NT2/D1 (cell line): ENCODE measurements at regions not wholly inside any gene's neighbourhood (a gene's known extent, or its start where the extent isn't known, plus 50 kb on each side); places are given as distances from the start of the nearest gene placed in this dataset.
"Not testable (repeated sequence)": the region's sequence is repeated elsewhere in the genome, so short reads cannot be mapped to it uniquely, and the experiment has no call there.

Experiments used
- DNase-seq: peaks from one replicate; pipeline ENCODE4 v3.0.0-alpha.2; 2011; ENCODE audit warnings: low read depth, low spot score
- H3K27me3 ChIP-seq: 2 replicates; pipeline ENCODE4 v1.6.0; 2011; ENCODE audit warnings: mild to moderate bottlenecking; ENCODE audit not compliant: insufficient read length, insufficient read depth
- H3K36me3 ChIP-seq: 2 replicates; pipeline ENCODE4 v1.6.1; 2011; ENCODE audit warnings: mild to moderate bottlenecking, low read length, mixed read lengths; ENCODE audit not compliant: insufficient read depth, insufficient read length
- H3K4me1 ChIP-seq: 2 replicates; pipeline ENCODE4 v1.5.1; 2011; ENCODE audit not compliant: insufficient read depth, insufficient read length
- H3K4me3 ChIP-seq: 2 replicates; pipeline ENCODE4 v1.5.1; 2011; ENCODE audit warnings: low read depth; ENCODE audit not compliant: insufficient read length
- H3K9ac ChIP-seq: 2 replicates; pipeline ENCODE4 v1.6.0; 2011; ENCODE audit warnings: low read depth; ENCODE audit not compliant: insufficient read length
- H3K9me3 ChIP-seq: 2 replicates; pipeline ENCODE4 v1.5.1; 2011; ENCODE audit warnings: mild to moderate bottlenecking, low read length; ENCODE audit not compliant: insufficient read depth
- SUZ12 ChIP-seq: IDR thresholded peaks from 2 replicates; pipeline ENCODE4 v1.6.1; 2011; ENCODE audit not compliant: insufficient read length, insufficient read depth; ENCODE audit errors: extremely low read depth
- YY1 ChIP-seq: IDR thresholded peaks from 2 replicates; pipeline ENCODE4 v1.6.1; 2011; ENCODE audit not compliant: insufficient read length, insufficient read depth
- ZNF274 ChIP-seq: IDR thresholded peaks from 2 replicates; pipeline ENCODE4 v1.6.1; 2011; ENCODE audit warnings: mild to moderate bottlenecking, low read depth, low read length

DNA sequence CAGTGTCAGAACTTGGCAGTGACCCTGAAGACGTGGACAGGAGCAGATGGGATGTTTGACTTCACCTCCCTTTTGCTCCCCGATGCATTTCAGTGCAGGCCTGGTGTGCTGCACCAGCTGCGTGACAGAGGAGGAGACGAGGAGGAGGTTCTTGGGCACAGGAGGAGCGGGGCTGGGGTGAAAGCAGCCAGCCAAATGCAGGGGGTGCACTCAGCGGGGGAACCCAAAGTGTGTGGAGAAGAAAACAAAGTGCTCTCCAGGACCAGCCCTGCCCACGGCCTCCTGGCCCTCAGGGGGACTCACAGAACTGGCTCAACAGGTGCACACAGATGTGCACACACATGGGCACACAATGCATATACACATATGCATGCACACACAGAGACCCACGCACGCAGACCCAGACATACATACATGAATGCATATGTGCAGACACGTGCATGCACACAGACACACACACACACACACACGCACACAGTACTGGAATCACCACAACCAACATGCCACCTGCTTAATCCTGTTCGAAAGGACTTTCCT, 91.7 kb upstream of the SFSWAP start:
- Histone ChIP-seq H3K27me3 (peaks cover 11% of the 10 kb centered on the region), H3K9ac (no peak overlapping the region), H3K9me3 (no peaks in the 10 kb centered on the region), H3K4me3 (no peak overlapping the region), H3K36me3 (no peaks in the 10 kb centered on the region), H3K4me1 (peaks cover 18% of the 10 kb centered on the region)
- no peak for TF ChIP-seq SUZ12
- no peak for TF ChIP-seq ZNF274
- no peak for TF ChIP-seq YY1
- no peak for DNase-seq

DNA sequence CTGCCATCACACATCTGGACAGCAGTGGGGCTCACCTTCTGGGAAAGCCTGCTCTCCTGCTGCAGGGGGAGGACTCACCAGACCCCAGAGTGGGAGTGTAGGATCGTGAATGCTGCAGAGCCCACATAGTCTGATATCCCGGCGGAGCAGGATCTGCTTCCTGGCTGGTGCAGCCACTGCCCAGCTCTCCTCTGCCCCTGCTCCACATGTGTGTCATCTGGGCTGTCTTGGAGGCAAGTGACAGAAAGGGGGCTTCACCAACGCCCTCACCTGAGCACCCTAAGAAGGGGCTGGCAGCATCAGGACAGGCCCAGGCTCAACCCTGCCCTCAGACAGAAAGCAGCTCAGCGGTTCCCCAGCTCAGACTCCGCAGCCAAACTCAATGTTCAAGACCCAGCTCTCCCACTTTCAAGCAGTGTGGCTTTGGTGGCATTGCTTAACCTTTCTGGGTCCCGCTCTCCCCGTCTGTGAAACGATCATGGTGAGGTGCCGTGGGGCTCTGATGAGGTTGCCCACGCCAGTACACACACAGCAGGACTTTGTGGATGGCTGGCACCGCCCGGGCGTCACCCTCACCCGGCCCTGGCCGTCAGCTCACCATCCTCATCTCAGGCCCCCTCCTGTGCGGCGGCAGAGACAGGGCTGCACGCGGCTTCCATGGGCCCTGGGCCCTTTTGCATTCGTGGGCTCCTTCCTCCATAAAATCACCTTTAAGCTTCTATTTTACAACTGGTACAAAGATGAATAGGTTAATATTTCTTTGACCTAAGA, 91.0 kb upstream of the SFSWAP start:
- H3K4me3 ChIP-seq = no peak overlapping the region
- no peak for DNase-seq
- H3K4me1 ChIP-seq = peaks cover 20% of the 10 kb centered on the region
- no peak overlapping the region for H3K9ac ChIP-seq
- no peaks in the 10 kb centered on the region for H3K9me3 ChIP-seq
- no peaks in the 10 kb centered on the region for H3K36me3 ChIP-seq
- TF ChIP-seq YY1 = no peak
- TF ChIP-seq ZNF274 = no peak
- TF ChIP-seq SUZ12 = no peak
- peaks cover 11% of the 10 kb centered on the region for H3K27me3 ChIP-seq

DNA sequence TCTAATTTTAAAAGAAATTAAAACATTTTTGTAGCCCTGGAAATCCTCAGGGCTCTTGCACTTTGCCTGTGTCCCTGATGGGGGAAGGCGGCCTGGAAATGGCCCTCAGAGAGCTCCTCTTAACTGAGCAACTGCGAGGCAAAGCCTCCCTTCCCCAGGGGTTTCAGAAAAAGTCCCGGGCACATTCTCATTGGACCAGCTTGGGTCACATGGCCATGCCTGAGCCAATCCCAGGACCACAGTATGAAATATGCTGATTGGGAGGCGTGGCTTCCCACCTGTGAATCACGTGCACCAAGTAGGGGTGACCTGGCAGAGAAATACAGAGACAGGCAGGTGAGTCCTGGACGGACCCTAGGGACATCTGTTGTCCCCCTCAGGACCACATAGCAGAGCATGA, 90.4 kb upstream of the SFSWAP start:
- H3K36me3 ChIP-seq = no peaks in the 10 kb centered on the region
- peaks cover 16% of the 10 kb centered on the region for H3K27me3 ChIP-seq
- no peak overlapping the region for H3K9ac ChIP-seq
- no peak for TF ChIP-seq YY1
- no peak for TF ChIP-seq SUZ12
- no peak for TF ChIP-seq ZNF274
- no peak for DNase-seq
- no peak overlapping the region for H3K4me3 ChIP-seq
- no peaks in the 10 kb centered on the region for H3K9me3 ChIP-seq
- peaks cover 20% of the 10 kb centered on the region for H3K4me1 ChIP-seq

DNA sequence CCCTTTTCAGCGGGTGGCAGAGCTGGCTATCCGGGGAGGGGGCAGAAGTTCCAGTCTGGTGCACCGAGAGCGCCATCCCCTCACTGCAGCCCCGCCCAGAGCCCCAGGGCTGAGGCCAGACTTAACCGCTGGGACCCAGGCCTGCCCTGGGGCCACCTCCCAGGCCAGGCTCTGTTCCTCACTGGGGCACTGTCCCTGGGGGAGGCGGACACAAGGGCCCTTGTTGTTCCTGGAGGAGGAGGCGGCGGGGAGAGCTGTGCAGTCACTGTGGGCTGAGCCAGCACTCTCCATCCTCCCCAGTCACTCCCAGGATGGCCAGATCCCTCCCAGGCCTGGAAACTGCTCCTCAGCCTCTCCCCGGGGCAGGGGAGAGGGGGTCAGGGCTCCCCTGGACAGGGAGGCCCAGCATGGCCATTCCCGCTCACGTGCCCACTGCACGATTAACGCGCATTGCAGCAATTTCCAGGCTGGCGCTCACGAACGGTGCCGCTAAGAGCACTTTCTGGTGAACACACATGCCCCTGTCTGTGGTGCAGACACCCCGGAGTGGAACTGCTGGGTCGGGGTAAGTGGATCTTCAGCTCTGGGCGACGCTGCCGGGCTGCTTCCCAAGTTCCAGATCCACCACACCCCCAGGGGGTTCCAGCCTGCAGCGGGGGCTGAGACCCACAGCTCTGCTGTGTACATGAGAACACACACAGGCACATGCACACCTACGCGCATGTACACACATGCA, 89.8 kb upstream of the SFSWAP start:
- no peak for DNase-seq
- H3K27me3 ChIP-seq = peaks cover 22% of the 10 kb centered on the region
- peaks cover 19% of the 10 kb centered on the region for H3K4me1 ChIP-seq
- no peaks in the 10 kb centered on the region for H3K9me3 ChIP-seq
- TF ChIP-seq YY1 (no peak), SUZ12 (no peak), ZNF274 (no peak)
- H3K4me3 ChIP-seq = no peak overlapping the region
- H3K9ac ChIP-seq = peak overlapping the region; percentile 73
- no peaks in the 10 kb centered on the region for H3K36me3 ChIP-seq

DNA sequence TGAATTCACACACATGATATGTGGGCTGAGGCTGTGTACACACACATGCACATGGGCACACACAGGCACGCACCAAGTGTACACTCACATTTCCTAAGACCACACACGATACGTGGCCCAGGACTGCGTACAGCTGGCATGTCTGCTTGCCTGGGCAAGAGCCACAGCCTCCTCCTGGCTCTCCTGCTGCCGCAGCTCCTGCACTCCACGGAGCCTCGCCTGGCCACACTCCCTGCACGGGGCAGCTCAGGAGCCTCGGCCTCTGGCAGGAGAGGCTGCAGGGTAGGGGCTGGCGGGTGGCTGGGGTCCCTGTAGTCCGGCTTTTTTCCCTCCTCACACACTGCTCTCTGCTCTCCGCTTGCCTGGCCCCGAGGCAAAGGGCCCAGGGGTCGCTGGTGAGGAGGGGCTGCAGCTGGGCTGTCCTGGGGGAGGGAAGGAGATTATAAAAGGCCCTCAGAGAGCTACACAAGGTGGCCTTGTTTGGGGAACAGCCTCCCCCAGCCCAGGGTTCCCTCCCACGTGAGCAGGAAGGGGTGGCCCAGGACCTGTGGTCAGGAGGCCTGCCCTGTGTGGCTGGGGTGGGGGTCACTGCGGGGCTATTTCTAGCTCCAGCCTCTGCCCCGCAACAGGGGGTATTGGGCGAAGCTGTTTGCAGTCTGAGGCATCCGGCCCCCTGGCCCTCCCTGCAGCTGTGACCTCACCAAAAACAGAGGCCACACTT, 89.0 kb upstream of the SFSWAP start:
- peaks cover 19% of the 10 kb centered on the region for H3K4me1 ChIP-seq
- DNase-seq = no peak
- H3K9ac ChIP-seq = peak overlapping the region; percentile 73
- H3K4me3 ChIP-seq = no peak overlapping the region
- H3K36me3 ChIP-seq = no peaks in the 10 kb centered on the region
- TF ChIP-seq YY1 = no peak
- TF ChIP-seq ZNF274 = no peak
- no peak for TF ChIP-seq SUZ12
- H3K27me3 ChIP-seq = peaks cover 26% of the 10 kb centered on the region
- no peaks in the 10 kb centered on the region for H3K9me3 ChIP-seq

DNA sequence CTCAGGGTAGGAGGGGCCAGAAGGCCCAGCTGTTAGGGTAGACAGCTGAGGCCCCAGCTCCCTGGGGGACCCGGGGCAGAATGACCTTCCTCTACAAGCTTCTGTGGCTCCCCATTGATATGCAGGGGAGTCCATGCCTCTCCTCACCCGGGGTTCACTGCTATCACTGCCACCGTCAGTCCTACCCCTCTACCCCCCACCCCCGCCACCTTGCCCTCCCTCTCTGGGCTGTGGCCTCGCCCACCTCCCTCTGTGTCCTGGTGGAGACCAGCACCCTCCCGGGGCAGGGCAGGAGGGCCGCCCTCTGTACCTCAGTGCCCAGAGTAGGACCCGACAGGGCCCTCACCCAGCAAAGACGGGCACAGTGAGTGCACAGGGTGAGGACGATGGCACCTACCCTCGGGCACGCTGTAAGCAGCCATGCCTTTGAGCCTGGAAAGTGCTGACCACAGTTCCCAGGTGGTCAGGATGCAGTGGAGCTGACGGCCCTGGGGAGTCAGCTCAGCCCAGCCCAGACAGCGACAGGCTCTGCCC, 88.4 kb upstream of the SFSWAP start:
- Histone ChIP-seq H3K9me3 (no peaks in the 10 kb centered on the region), H3K36me3 (no peaks in the 10 kb centered on the region), H3K27me3 (peaks cover 29% of the 10 kb centered on the region), H3K4me1 (peaks cover 19% of the 10 kb centered on the region), H3K4me3 (no peak overlapping the region), H3K9ac (peak overlapping the region; percentile 56)
- no peak for TF ChIP-seq SUZ12
- TF ChIP-seq ZNF274 = no peak
- TF ChIP-seq YY1 = no peak
- DNase-seq = no peak

DNA sequence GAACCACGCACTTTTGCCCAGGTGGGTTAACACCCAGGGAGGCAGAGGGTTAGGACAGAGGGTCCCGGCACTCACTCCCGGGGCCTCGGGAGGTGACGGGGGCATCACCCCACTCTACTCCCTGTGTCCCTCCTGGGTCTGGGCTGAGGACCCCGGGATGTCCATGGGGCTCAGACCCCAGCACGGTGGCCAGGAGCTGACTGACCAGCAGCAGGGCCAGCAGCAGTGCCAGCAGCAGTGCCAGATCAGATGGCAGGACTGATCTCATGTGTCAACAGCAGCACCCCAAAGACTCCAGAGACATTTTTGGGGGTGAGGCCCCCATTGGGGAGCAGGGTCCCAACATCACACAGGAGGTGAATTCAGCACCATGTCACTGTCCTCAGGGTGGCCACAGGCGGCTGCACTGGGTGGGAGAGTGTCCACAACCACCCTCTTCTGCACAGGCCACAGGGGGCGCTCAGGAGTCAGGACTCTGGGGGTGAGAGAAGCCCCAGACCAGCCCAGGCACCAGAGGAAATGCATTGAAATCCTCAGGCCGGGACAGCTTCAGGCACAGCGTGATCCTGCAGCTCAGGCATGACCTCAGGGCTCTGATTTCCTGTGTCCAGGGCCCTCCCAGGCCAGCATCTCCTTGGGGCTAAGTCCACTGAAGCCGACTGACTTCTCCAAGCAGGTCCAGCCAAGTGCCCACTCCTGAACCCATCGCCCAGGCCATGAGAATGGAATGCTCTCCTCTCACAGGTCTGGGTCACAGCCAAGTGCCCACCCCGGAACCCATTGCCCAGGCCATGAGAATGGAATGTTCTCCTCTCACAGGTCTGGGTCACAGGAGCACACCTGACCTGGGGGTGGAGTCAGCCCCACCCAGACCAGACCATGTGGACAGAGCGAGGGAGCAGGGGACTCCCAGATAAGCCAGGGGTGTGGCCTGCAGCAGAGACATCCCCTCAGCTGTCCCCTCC, 87.2 kb upstream of the SFSWAP start:
- peaks cover 19% of the 10 kb centered on the region for H3K4me1 ChIP-seq
- not testable (repeated sequence) for H3K36me3 ChIP-seq, DNase-seq, H3K9me3 ChIP-seq, H3K4me3 ChIP-seq
- H3K9ac ChIP-seq = peak overlapping the region; percentile 21
- H3K27me3 ChIP-seq = peaks cover 29% of the 10 kb centered on the region

DNA sequence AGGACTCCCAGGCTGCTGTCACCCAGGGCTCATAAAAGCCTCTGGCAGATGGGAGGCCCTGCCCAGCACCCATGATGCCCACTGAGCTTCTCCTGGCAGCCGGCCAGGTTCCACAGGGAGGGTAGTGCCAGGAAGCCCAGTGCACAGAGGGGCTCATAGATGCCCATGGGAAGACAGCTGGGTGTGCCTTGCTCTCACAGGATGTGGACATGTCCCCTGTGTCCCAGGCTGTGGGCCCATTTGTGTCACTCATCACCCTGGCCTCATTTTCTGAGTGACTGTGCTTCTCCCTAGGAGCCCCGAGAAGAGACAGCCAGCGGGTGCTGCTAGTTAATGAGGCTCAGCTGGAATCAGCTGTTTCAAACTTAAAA, 86.5 kb upstream of the SFSWAP start:
- DNase-seq, H3K9me3 ChIP-seq, H3K36me3 ChIP-seq, H3K4me3 ChIP-seq: not testable (repeated sequence)
- Histone ChIP-seq H3K27me3 (peaks cover 29% of the 10 kb centered on the region), H3K4me1 (peaks cover 23% of the 10 kb centered on the region), H3K9ac (peak overlapping the region; percentile 68)

DNA sequence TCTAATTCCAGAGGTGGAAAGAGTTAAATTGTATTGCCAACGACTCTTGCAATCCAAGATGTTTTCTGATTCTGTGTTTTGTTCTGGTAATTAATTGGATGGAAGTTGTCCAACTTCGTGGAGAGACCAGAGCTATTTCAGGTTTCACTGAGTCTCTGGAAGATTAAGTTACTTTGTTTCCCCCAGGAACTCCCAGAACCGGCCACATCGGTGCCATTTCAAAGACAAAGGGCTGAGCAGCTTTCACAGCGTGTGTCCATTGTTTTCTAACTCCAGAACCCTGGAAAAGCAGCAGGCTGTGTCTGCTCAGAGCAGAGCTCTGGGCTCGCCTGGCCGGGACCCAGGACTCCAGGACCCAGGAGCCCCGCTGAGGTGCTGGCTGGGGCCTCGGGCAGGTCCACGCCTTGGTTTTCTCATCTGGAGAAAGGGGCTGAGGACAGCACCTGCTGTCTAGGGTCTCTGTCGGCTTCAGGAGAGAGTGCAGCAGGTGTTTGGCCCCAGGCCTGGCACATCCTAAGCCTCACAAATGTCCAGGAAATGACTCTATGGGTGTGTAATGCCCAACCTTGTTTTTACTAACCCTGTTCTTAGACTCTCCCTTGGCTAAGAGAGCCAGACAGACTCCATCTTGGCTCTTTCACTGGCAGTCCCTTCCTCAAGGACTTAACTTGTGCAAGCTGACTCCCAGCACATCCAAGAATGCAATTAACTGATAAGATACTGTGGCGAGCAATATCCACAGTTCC, 86.0 kb upstream of the SFSWAP start:
- DNase-seq = peak; percentile 68
- Histone ChIP-seq H3K27me3 (peaks cover 25% of the 10 kb centered on the region), H3K4me1 (peaks cover 23% of the 10 kb centered on the region), H3K9ac (peak overlapping the region; percentile 68)
- not testable (repeated sequence) for H3K4me3 ChIP-seq, H3K36me3 ChIP-seq, H3K9me3 ChIP-seq
